Tibial nerve (tissue), 4 donors: ENCODE measurements at regions not wholly inside any gene's neighbourhood (a gene's known extent, or its start where the extent isn't known, plus 50 kb on each side); places are given as distances from the start of the nearest gene placed in this dataset.

Source experiments
- DNase-seq, 2 donors: peaks; one replicate each; pipeline ENCODE4 v3.0.0-alpha.2; 2019; ENCODE audit warnings: low spot score in 2 of 2
- H3K27ac ChIP-seq, 4 donors: fragments of 200-600 bp; sonication (generic) in 3 of 4; one replicate each; pipeline ENCODE4 v1.5.1; 2017 to 2019; ENCODE audit warnings: mild to moderate bottlenecking in 1 of 4
- H3K27me3 ChIP-seq, 2 donors: fragments of 200-600 bp; sonication (generic) in 1 of 2; one replicate each; pipeline versions ENCODE4 v1.5.1 to v1.6.0; 2017 to 2019
- H3K36me3 ChIP-seq, 3 donors: fragments of 200-600 bp; sonication (generic); one replicate each; pipeline ENCODE4 v1.5.1; 2018 to 2019
- H3K4me1 ChIP-seq, 4 donors: fragments of 200-600 bp; sonication (generic) in 3 of 4; one replicate each; pipeline ENCODE4 v1.5.1; 2017 to 2019
- H3K4me3 ChIP-seq, 4 donors: fragments of 200-600 bp; sonication (generic) in 3 of 4; one replicate each; pipeline ENCODE4 v1.5.1; 2017 to 2019; ENCODE audit warnings: mild to moderate bottlenecking in 1 of 4, moderate library complexity in 1 of 4
- H3K9me3 ChIP-seq, 4 donors: fragments of 200-600 bp; sonication (generic) in 3 of 4; one replicate each; pipeline ENCODE4 v1.5.1; 2017 to 2019
- CTCF ChIP-seq, 5 experiments: fragments of 200-600 bp in 3 of 5; fragments of 450-650 bp in 2 of 5; sonication (generic) in 3 of 5; IDR thresholded peaks; one replicate each; pipeline ENCODE4 v1.5.1; 2016 to 2019; ENCODE audit warnings: antibody characterized with exemption in 5 of 5, mild to moderate bottlenecking in 3 of 5, moderate library complexity in 2 of 5
- EP300 ChIP-seq, 2 donors: sonication (generic); formaldehyde crosslinking; IDR thresholded peaks; one replicate each; pipeline ENCODE4 v1.6.1; 2017; ENCODE audit warnings: antibody characterized with exemption in 2 of 2, mild to moderate bottlenecking in 1 of 2
- POLR2A ChIP-seq, 2 donors: fragments of 450-650 bp; IDR thresholded peaks; one replicate each; pipeline ENCODE4 v1.6.1; 2017; ENCODE audit warnings: antibody characterized with exemption in 2 of 2, mild to moderate bottlenecking in 2 of 2, moderate library complexity in 2 of 2
- WGBS, 2 donors: methylation state at CpG; one replicate each; pipeline ENCODE4 v1.1.5; 2018; 5-methylcytosine and 5-hydroxymethylcytosine counted together

DNA sequence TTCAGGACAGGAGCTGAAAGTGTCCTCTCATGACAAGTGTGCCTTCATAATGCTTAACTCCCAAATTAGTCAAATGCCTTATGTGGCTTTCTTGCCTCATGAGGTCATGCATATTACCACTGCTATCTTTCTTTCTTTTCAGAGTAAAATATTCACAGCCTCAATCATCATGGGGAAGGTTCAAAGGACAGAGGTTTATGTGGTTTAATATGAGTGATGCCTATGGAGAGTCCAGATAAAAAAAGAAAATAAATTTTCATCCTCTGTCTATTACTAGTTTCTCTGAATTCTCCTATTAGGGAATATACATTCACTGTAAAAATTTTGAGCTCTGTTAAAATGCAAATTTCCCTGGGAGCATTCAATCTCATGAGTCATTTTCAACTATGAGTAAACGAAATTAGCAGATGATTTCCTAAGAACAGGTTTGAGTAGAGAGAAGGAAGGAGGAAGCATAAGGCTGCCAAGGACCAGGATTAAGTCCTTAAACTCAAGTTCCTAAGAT, 396.9 kb upstream of the ADGRB3 start:
- no peaks in the 10 kb centered on the region for H3K4me1 ChIP-seq
- no peaks in the 10 kb centered on the region for H3K27me3 ChIP-seq
- H3K36me3 ChIP-seq: no peaks in the 10 kb centered on the region
- 26 to 32% methylated on average over 1 of the region's 1 CpG for WGBS, 2 donors
- H3K9me3 ChIP-seq: no peaks in the 10 kb centered on the region
- no peak overlapping the region for H3K4me3 ChIP-seq
- no peak for DNase-seq
- H3K27ac ChIP-seq: no peak overlapping the region
- TF ChIP-seq EP300 (IDR thresholded peaks at IDR 0.05) (no peak), POLR2A (IDR thresholded peaks at IDR 0.05) (no peak), CTCF (IDR thresholded peaks at IDR 0.05) (no peak)

DNA sequence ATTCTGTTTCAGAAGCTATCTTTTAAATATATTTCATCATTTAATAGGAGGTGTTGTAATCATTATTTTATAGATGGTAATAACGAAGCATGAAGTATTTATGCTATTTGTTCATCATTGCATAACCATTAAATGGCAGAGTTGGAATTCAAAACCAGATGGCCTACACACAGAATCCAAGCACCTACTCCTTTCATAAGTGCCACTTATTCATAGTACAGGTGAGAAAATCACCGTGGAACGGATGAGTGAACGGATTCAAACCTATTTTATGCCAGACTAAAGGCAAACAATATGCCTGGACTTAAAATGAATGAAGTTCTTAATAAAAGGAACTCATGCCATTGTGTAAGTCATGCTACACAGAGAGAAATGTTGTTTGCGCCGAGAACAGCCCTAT, 397.9 kb upstream of the ADGRB3 start:
- Histone ChIP-seq H3K36me3 (no peaks in the 10 kb centered on the region), H3K4me1 (no peaks in the 10 kb centered on the region), H3K27me3 (no peaks in the 10 kb centered on the region), H3K9me3 (no peaks in the 10 kb centered on the region), H3K4me3 (no peak overlapping the region), H3K27ac (no peak overlapping the region)
- DNase-seq: no peak
- 77 to 92% methylated on average over 6 of the region's 6 CpGs for WGBS, 2 donors
- no peak for TF ChIP-seq CTCF (IDR thresholded peaks at IDR 0.05)
- TF ChIP-seq POLR2A (IDR thresholded peaks at IDR 0.05): no peak
- TF ChIP-seq EP300 (IDR thresholded peaks at IDR 0.05): no peak

- H3K27ac ChIP-seq: no peak overlapping the region
- TF ChIP-seq POLR2A (IDR thresholded peaks at IDR 0.05) (no peak), CTCF (IDR thresholded peaks at IDR 0.05) (no peak), EP300 (IDR thresholded peaks at IDR 0.05) (no peak)
- 7 to 29% methylated on average over 1 of the region's 1 CpG for WGBS, 2 donors
Observed at GRCh38 chr6:68235326-68235784, 399.7 kb upstream of the ADGRB3 start.

DNA sequence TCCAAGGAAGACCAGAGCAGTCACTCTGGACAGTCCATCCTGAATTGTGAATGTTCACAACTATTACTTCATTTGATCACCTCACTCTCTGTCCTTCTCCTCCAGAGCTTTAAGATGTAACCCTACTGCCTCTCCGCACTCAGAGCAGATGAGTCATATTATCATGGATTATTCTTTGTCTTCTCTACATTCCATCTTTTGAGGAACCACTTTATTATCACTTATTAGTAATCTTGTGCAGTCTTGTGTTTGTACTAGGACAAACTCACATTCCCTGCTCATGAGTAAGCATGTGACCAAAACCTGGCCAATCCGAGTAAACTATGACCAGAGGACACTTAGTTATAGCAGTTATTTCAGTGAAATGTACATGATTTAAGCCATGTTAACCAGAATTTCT, 401.5 kb upstream of the ADGRB3 start:
- H3K4me1 ChIP-seq: no peaks in the 10 kb centered on the region
- DNase-seq: no peak
- no peaks in the 10 kb centered on the region for H3K9me3 ChIP-seq
- H3K4me3 ChIP-seq: no peak overlapping the region
- 84 to 89% methylated on average over 2 of the region's 2 CpGs for WGBS, 2 donors
- no peaks in the 10 kb centered on the region for H3K36me3 ChIP-seq
- TF ChIP-seq POLR2A (IDR thresholded peaks at IDR 0.05) (no peak), EP300 (IDR thresholded peaks at IDR 0.05) (no peak), CTCF (IDR thresholded peaks at IDR 0.05) (no peak)
- no peak overlapping the region for H3K27ac ChIP-seq
- H3K27me3 ChIP-seq: no peaks in the 10 kb centered on the region

More at GRCh38 chr6:68235326-68235784, 399.7 kb upstream of the ADGRB3 start:
- Histone ChIP-seq H3K27me3 (no peaks in the 10 kb centered on the region), H3K9me3 (no peaks in the 10 kb centered on the region), H3K36me3 (no peaks in the 10 kb centered on the region), H3K4me3 (no peak overlapping the region), H3K4me1 (no peaks in the 10 kb centered on the region)
- no peak for DNase-seq

DNA sequence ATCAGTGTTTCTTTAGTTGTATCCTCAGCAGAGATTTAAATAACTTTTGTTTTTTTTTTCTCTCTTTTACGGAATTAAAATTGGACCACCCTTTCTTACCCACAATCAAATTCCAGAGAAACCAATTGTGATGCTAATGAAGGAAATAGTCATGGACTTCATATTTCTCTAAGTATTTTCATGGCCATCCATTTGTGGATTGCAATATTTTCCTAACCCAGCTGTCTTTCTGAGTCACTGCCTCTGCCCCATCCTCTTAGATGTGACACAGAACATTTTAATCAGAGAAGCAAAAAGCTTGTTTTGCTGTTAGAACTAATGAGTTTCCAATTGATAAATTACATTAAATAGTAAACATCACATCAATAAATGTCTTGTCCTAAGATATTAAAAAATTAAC, 405.5 kb upstream of the ADGRB3 start:
- Histone ChIP-seq H3K27ac (no peak overlapping the region), H3K4me1 (no peaks in the 10 kb centered on the region), H3K27me3 (no peaks in the 10 kb centered on the region), H3K36me3 (no peaks in the 10 kb centered on the region), H3K4me3 (no peak overlapping the region), H3K9me3 (no peaks in the 10 kb centered on the region)
- TF ChIP-seq CTCF (IDR thresholded peaks at IDR 0.05) (no peak), EP300 (IDR thresholded peaks at IDR 0.05) (no peak), POLR2A (IDR thresholded peaks at IDR 0.05) (no peak)
- 40 to 41% methylated on average over 1 of the region's 1 CpG for WGBS, 2 donors
- DNase-seq: no peak
